Stimulated activated CD8-positive, alpha-beta memory T cell treated with anti-CD3 and anti-CD28 coated beads, Interleukin-4, amount 100 ng/mL, for 24 hours (primary cell): ENCODE measurements at regions not wholly inside any gene's neighbourhood (a gene's known extent, or its start where the extent isn't known, plus 50 kb on each side); places are given as distances from the start of the nearest gene placed in this dataset.

Experiments
- DNase-seq: peaks from one replicate; pipeline ENCODE4 v3.0.0-alpha.2; 2020; ENCODE audit warnings: low read depth

GRCh38 chr10:123496996-123497660 is 169.0 kb upstream of the GPR26 start:
- DNase-seq = no peak

- DNase-seq = no peak
These were observed 166.0 kb upstream of the GPR26 start for GRCh38 chr10:123500110-123500509.

- no peak for DNase-seq
These were observed 165.0 kb upstream of the GPR26 start for GRCh38 chr10:123501148-123501547.

- DNase-seq = no peak
These were observed 163.2 kb upstream of the GPR26 start for GRCh38 chr10:123502983-123503382.

GRCh38 chr10:123506455-123506854 is 159.7 kb upstream of the GPR26 start:
- DNase-seq = no peak

- DNase-seq = no peak
These were observed 158.9 kb upstream of the GPR26 start for GRCh38 chr10:123507298-123507697.

- DNase-seq = no peak
These were observed 156.8 kb upstream of the GPR26 start for GRCh38 chr10:123509338-123509737.

- no peak for DNase-seq
These were observed 153.0 kb upstream of the GPR26 start for GRCh38 chr10:123512901-123513775.

GRCh38 chr10:123513870-123514269 is 152.3 kb upstream of the GPR26 start:
- no peak for DNase-seq

GRCh38 chr10:123514996-123515395 is 151.2 kb upstream of the GPR26 start:
- no peak for DNase-seq

GRCh38 chr10:123515661-123516060 is 150.5 kb upstream of the GPR26 start:
- DNase-seq = no peak

GRCh38 chr10:123516291-123516690 is 149.9 kb upstream of the GPR26 start:
- DNase-seq = no peak

- no peak for DNase-seq
These were observed 148.7 kb upstream of the GPR26 start for GRCh38 chr10:123517426-123517825.

GRCh38 chr10:123517901-123518300 is 148.3 kb upstream of the GPR26 start:
- no peak for DNase-seq

- no peak for DNase-seq
These were observed 147.4 kb upstream of the GPR26 start for GRCh38 chr10:123518765-123519164.

GRCh38 chr10:123519861-123520260 is 146.3 kb upstream of the GPR26 start:
- DNase-seq = no peak

- no peak for DNase-seq
These were observed 145.1 kb upstream of the GPR26 start for GRCh38 chr10:123521076-123521475.

- no peak for DNase-seq
These were observed 144.6 kb upstream of the GPR26 start for GRCh38 chr10:123521556-123521955.

GRCh38 chr10:123522702-123523312 is 143.3 kb upstream of the GPR26 start:
- DNase-seq = no peak

GRCh38 chr10:123523833-123524232 is 142.3 kb upstream of the GPR26 start:
- DNase-seq = no peak

- DNase-seq = no peak
These were observed 139.6 kb upstream of the GPR26 start for GRCh38 chr10:123526356-123527064.

- DNase-seq = no peak
These were observed 139.0 kb upstream of the GPR26 start for GRCh38 chr10:123527151-123527550.
